Large intestine (tissue), 3 donors: ENCODE measurements at regions not wholly inside any gene's neighbourhood (a gene's known extent, or its start where the extent isn't known, plus 50 kb on each side); places are given as distances from the start of the nearest gene placed in this dataset.
"Not testable (repeated sequence)": the region's sequence is repeated elsewhere in the genome, so short reads cannot be mapped to it uniquely, and the experiment has no call there.

Source experiments
- DNase-seq, 2 donors: peaks; one replicate each; pipeline versions ENCODE4 v3.0.0 to v3.0.0-alpha.2; 2013
- H3K27ac ChIP-seq: one replicate; pipeline ENCODE4 v1.5.1; 2013; ENCODE audit warnings: low read length
- H3K27me3 ChIP-seq: 2 replicates; pipeline ENCODE4 v1.6.1; 2013; ENCODE audit warnings: low read length; ENCODE audit not compliant: control insufficient read depth, insufficient read depth
- H3K36me3 ChIP-seq: 2 replicates; pipeline ENCODE4 v1.6.1; 2013; ENCODE audit warnings: low read length; ENCODE audit not compliant: control insufficient read depth, insufficient read depth
- H3K4me1 ChIP-seq: one replicate; pipeline ENCODE4 v1.6.1; 2013; ENCODE audit warnings: low read length; ENCODE audit not compliant: control insufficient read depth, insufficient read depth
- H3K4me3 ChIP-seq: one replicate; pipeline ENCODE4 v1.5.1; 2013; ENCODE audit warnings: low read length
- H3K9me3 ChIP-seq: one replicate; pipeline ENCODE4 v1.6.1; 2013; ENCODE audit warnings: mild to moderate bottlenecking, low read depth, low read length, moderate library complexity; ENCODE audit not compliant: control insufficient read depth
- WGBS: methylation state at CpG from one replicate; pipeline ENCODE4 v1.1.5; 2013; ENCODE audit warnings: low lambda C conversion rate; ENCODE audit not compliant: insufficient coverage; 5-methylcytosine and 5-hydroxymethylcytosine counted together

GRCh38 chr2:12484536-12485115 is 232.1 kb upstream of the TRIB2 start:
- Histone ChIP-seq H3K4me3 (no peak overlapping the region), H3K27me3 (no peaks in the 10 kb centered on the region), H3K27ac (no peak overlapping the region), H3K4me1 (no peaks in the 10 kb centered on the region), H3K36me3 (no peaks in the 10 kb centered on the region), H3K9me3 (no peaks in the 10 kb centered on the region)
- no peak for DNase-seq
- no CpG with 5 or more reads among the region's 3 CpGs for WGBS

GRCh38 chr2:12486205-12487118 is 230.3 kb upstream of the TRIB2 start:
- Histone ChIP-seq H3K36me3 (no peaks in the 10 kb centered on the region), H3K27me3 (no peaks in the 10 kb centered on the region), H3K4me1 (no peaks in the 10 kb centered on the region), H3K4me3 (no peak overlapping the region), H3K27ac (no peak overlapping the region), H3K9me3 (no peaks in the 10 kb centered on the region)
- WGBS = 69% methylated on average over 7 of the region's 9 CpGs
- no peak for DNase-seq

GRCh38 chr2:12487253-12488004 is 229.3 kb upstream of the TRIB2 start:
- DNase-seq = no peak
- Histone ChIP-seq H3K27ac (no peak overlapping the region), H3K27me3 (no peaks in the 10 kb centered on the region), H3K36me3 (no peaks in the 10 kb centered on the region), H3K9me3 (no peaks in the 10 kb centered on the region), H3K4me3 (no peak overlapping the region), H3K4me1 (no peaks in the 10 kb centered on the region)
- WGBS = 100% methylated on average over 2 of the region's 8 CpGs

- H3K4me3 ChIP-seq = no peak overlapping the region
- DNase-seq = no peak
- H3K36me3 ChIP-seq = no peaks in the 10 kb centered on the region
- H3K27me3 ChIP-seq = no peaks in the 10 kb centered on the region
- WGBS = 50% methylated on average over 2 of the region's 12 CpGs
- no peaks in the 10 kb centered on the region for H3K9me3 ChIP-seq
- no peak overlapping the region for H3K27ac ChIP-seq
- no peaks in the 10 kb centered on the region for H3K4me1 ChIP-seq
These were observed 228.1 kb upstream of the TRIB2 start for GRCh38 chr2:12488352-12489318.

- Histone ChIP-seq H3K9me3 (no peaks in the 10 kb centered on the region), H3K4me3 (no peak overlapping the region), H3K27me3 (no peaks in the 10 kb centered on the region), H3K27ac (no peak overlapping the region), H3K36me3 (no peaks in the 10 kb centered on the region), H3K4me1 (no peaks in the 10 kb centered on the region)
- DNase-seq = no peak
- 95% methylated on average over 3 of the region's 4 CpGs for WGBS
These were observed 226.1 kb upstream of the TRIB2 start for GRCh38 chr2:12490641-12491040.

- H3K9me3 ChIP-seq, H3K27me3 ChIP-seq, H3K36me3 ChIP-seq, H3K4me1 ChIP-seq, DNase-seq, H3K27ac ChIP-seq, H3K4me3 ChIP-seq: not testable (repeated sequence)
- no CpG with 5 or more reads among the region's 3 CpGs for WGBS
These were observed 224.4 kb upstream of the TRIB2 start for GRCh38 chr2:12492360-12492759.

GRCh38 chr2:12493031-12493513 is 223.7 kb upstream of the TRIB2 start:
- Histone ChIP-seq H3K36me3 (no peaks in the 10 kb centered on the region), H3K27ac (no peak overlapping the region), H3K4me1 (no peaks in the 10 kb centered on the region), H3K4me3 (no peak overlapping the region), H3K9me3 (no peaks in the 10 kb centered on the region), H3K27me3 (no peaks in the 10 kb centered on the region)
- no peak for DNase-seq
- 14% methylated on average over 1 of the region's 9 CpGs for WGBS

GRCh38 chr2:12495247-12495868 is 221.4 kb upstream of the TRIB2 start:
- DNase-seq = no peak
- H3K27me3 ChIP-seq = no peaks in the 10 kb centered on the region
- WGBS = 60% methylated on average over 1 of the region's 7 CpGs
- no peak overlapping the region for H3K27ac ChIP-seq
- H3K36me3 ChIP-seq = no peaks in the 10 kb centered on the region
- H3K4me1 ChIP-seq = no peaks in the 10 kb centered on the region
- H3K9me3 ChIP-seq = no peaks in the 10 kb centered on the region
- H3K4me3 ChIP-seq = no peak overlapping the region

- no peak overlapping the region for H3K4me3 ChIP-seq
These were observed 218.4 kb upstream of the TRIB2 start for GRCh38 chr2:12498286-12498685.

More at GRCh38 chr2:12498286-12498685, 218.4 kb upstream of the TRIB2 start:
- Histone ChIP-seq H3K9me3 (no peaks in the 10 kb centered on the region), H3K4me1 (no peaks in the 10 kb centered on the region), H3K36me3 (no peaks in the 10 kb centered on the region), H3K27ac (no peak overlapping the region), H3K27me3 (no peaks in the 10 kb centered on the region)
- WGBS = 78% methylated on average over 2 of the region's 3 CpGs
- no peak for DNase-seq
